ENCODE measurements at regions not wholly inside any gene's neighbourhood (a gene's known extent, or its start where the extent isn't known, plus 50 kb on each side); places are given as distances from the start of the nearest gene placed in this dataset.

- DNase-seq (ENCODE audit: low read depth): no peak
- H3K4me3 ChIP-seq (ENCODE audit: low read depth, low read length): no peak overlapping the region
- TF ChIP-seq, protein P1, sequence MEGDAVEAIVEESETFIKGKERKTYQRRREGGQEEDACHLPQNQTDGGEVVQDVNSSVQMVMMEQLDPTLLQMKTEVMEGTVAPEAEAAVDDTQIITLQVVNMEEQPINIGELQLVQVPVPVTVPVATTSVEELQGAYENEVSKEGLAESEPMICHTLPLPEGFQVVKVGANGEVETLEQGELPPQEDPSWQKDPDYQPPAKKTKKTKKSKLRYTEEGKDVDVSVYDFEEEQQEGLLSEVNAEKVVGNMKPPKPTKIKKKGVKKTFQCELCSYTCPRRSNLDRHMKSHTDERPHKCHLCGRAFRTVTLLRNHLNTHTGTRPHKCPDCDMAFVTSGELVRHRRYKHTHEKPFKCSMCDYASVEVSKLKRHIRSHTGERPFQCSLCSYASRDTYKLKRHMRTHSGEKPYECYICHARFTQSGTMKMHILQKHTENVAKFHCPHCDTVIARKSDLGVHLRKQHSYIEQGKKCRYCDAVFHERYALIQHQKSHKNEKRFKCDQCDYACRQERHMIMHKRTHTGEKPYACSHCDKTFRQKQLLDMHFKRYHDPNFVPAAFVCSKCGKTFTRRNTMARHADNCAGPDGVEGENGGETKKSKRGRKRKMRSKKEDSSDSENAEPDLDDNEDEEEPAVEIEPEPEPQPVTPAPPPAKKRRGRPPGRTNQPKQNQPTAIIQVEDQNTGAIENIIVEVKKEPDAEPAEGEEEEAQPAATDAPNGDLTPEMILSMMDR (IDR thresholded peaks at IDR 0.05; ENCODE audit: control insufficient read depth, extremely low read depth, insufficient read depth): no peak
Observed at GRCh38 chr12:91835693-91836092, 310.0 kb downstream of the BTG1 start.

GRCh38 chr12:91833780-91834359 is 311.8 kb downstream of the BTG1 start:
- no peak for DNase-seq (ENCODE audit: low read depth)
- no peak overlapping the region for H3K4me3 ChIP-seq (ENCODE audit: low read depth, low read length)
- TF ChIP-seq, protein P1 (IDR thresholded peaks at IDR 0.05; ENCODE audit: control insufficient read depth, extremely low read depth, insufficient read depth): no peak

GRCh38 chr12:91825999-91826398 is 319.6 kb downstream of the BTG1 start:
- TF ChIP-seq, protein P1 (IDR thresholded peaks at IDR 0.05; ENCODE audit: control insufficient read depth, extremely low read depth, insufficient read depth): no peak
- DNase-seq (ENCODE audit: low read depth): no peak
- H3K4me3 ChIP-seq (ENCODE audit: low read depth, low read length): no peak overlapping the region

GRCh38 chr12:91824991-91825390 is 320.7 kb downstream of the BTG1 start:
- TF ChIP-seq, protein P1 (IDR thresholded peaks at IDR 0.05; ENCODE audit: control insufficient read depth, extremely low read depth, insufficient read depth): no peak
- no peak overlapping the region for H3K4me3 ChIP-seq (ENCODE audit: low read depth, low read length)
- no peak for DNase-seq (ENCODE audit: low read depth)

DNA sequence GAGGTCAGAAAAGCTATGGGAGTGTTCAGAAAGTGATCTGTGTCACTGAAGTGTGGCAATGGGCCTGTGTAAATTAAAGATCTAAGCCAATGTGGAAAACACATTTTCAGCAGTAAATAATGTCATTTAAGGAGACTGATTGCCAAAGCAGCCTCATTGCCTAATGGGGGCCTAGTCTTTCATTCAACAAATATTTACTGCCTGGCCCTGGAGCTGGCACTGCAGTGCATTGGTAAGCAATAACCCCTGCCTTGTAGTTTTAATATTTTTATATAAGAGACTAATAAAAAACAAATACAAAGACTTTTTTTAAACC is 326.6 kb downstream of the BTG1 start:
- H3K4me3 ChIP-seq (ENCODE audit: low read depth, low read length): no peak overlapping the region
- TF ChIP-seq, protein P1 (IDR thresholded peaks at IDR 0.05; ENCODE audit: control insufficient read depth, extremely low read depth, insufficient read depth): no peak
- peak; percentile 66 for DNase-seq (ENCODE audit: low read depth)

GRCh38 chr12:91818227-91819131 is 327.2 kb downstream of the BTG1 start:
- H3K4me3 ChIP-seq (ENCODE audit: low read depth, low read length): no peak overlapping the region
- TF ChIP-seq, protein P1 (IDR thresholded peaks at IDR 0.05; ENCODE audit: control insufficient read depth, extremely low read depth, insufficient read depth): no peak
- DNase-seq (ENCODE audit: low read depth): no peak
